Right atrium auricular region (tissue), 2 donors: ENCODE measurements at regions not wholly inside any gene's neighbourhood (a gene's known extent, or its start where the extent isn't known, plus 50 kb on each side); places are given as distances from the start of the nearest gene placed in this dataset.

Experiments
- DNase-seq: peaks from one replicate; pipeline ENCODE4 v3.0.0-alpha.2; 2019; ENCODE audit warnings: low spot score
- H3K27ac ChIP-seq, 2 donors: fragments of 200-600 bp; sonication (generic); 1 replicate in 1 of 2; 2 replicates in 1 of 2; pipeline ENCODE4 v1.5.1; 2016 to 2019
- H3K27me3 ChIP-seq, 2 donors: fragments of 200-600 bp; sonication (generic); one replicate each; pipeline versions ENCODE4 v1.5.1 to v1.6.0; 2017 to 2019
- H3K36me3 ChIP-seq: fragments of 200-600 bp; sonication (generic); one replicate; pipeline ENCODE4 v1.5.1; 2016
- H3K4me1 ChIP-seq, 2 donors: fragments of 200-600 bp; sonication (generic); one replicate each; pipeline versions ENCODE4 v1.5.1 to v1.6.0; 2017 to 2019
- H3K4me3 ChIP-seq, 2 donors: fragments of 200-600 bp; sonication (generic); 1 replicate in 1 of 2; 2 replicates in 1 of 2; pipeline ENCODE4 v1.5.1; 2017 to 2019; ENCODE audit warnings: mild to moderate bottlenecking in 1 of 2, moderate library complexity in 1 of 2
- H3K9me3 ChIP-seq, 2 donors: fragments of 200-600 bp; sonication (generic); one replicate each; pipeline ENCODE4 v1.5.1; 2019
- TF ChIP-seq, protein P1 (sequence below), 2 donors: fragments of 200-600 bp; sonication (generic); IDR thresholded peaks; one replicate each; pipeline ENCODE4 v1.5.1; 2019; ENCODE audit warnings: antibody characterized with exemption in 2 of 2

DNA sequence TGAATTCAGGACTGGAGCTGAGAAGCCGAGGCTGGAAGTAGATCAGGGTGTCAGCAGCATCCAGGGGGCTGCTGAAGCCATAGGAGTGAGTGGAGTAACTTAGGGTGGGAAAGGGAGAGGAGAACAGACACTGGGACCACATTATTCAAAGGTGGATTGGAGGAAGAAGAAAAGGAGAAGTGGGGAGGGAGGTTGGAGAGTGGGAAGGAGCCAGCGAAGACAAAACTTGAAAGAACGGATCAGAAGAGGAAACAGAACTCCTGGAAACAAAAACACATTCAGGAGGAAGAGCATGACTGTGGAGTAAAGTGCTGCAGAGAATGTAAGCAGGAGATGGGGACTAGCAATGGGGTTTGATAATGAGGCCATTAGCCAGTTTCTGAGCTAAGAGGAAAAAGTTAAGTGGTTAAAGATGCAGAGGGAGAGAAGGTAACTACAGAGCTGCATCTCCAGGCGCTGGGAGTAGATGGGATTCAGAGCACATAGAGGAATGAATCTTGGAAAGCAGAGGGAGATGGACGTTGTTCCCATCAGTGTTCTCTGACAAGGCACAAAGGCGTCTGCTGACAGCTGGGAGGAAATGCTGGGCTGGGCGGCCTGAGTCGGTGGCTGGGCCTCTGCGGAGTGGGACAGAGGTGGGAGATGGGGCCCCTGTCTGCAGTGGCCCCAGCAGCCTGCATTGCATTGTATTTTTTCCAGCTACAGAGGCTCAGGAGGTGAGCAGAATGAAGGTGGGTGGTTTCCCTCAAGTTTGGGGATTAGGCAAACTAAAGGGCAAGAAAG, 63.1 kb upstream of the LEP start:
- no peak for DNase-seq
- TF ChIP-seq, protein P1, sequence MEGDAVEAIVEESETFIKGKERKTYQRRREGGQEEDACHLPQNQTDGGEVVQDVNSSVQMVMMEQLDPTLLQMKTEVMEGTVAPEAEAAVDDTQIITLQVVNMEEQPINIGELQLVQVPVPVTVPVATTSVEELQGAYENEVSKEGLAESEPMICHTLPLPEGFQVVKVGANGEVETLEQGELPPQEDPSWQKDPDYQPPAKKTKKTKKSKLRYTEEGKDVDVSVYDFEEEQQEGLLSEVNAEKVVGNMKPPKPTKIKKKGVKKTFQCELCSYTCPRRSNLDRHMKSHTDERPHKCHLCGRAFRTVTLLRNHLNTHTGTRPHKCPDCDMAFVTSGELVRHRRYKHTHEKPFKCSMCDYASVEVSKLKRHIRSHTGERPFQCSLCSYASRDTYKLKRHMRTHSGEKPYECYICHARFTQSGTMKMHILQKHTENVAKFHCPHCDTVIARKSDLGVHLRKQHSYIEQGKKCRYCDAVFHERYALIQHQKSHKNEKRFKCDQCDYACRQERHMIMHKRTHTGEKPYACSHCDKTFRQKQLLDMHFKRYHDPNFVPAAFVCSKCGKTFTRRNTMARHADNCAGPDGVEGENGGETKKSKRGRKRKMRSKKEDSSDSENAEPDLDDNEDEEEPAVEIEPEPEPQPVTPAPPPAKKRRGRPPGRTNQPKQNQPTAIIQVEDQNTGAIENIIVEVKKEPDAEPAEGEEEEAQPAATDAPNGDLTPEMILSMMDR (IDR thresholded peaks at IDR 0.05) = no peak
- H3K4me3 ChIP-seq = no peak overlapping the region
- no peaks in the 10 kb centered on the region for H3K4me1 ChIP-seq
- H3K27ac ChIP-seq = no peak overlapping the region
- no peaks in the 10 kb centered on the region for H3K27me3 ChIP-seq
- H3K9me3 ChIP-seq = no peaks in the 10 kb centered on the region
- H3K36me3 ChIP-seq = no peaks in the 10 kb centered on the region

DNA sequence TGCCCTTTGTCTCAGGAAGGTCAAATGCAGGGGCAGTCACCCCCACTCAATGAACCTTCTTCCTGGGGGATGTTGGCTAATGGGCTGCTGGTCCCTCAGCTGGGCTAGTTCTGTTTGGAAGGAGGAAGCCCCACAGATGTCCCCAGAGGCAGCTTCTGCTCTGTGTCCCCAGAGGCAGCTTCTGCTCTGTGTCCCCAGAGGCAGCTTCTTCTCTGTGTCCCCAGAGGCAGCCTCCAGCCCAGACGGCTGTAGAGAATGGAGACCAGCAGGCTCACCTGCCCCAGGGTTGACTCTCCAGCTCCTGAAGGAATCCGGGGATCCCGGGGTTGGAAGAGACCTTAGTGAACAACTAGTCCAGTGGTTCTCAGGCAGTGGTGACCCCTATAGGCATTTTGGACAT, 62.5 kb upstream of the LEP start:
- Histone ChIP-seq H3K9me3 (no peaks in the 10 kb centered on the region), H3K27me3 (no peaks in the 10 kb centered on the region), H3K4me3 (no peak overlapping the region), H3K36me3 (no peaks in the 10 kb centered on the region), H3K4me1 (no peaks in the 10 kb centered on the region), H3K27ac (no peak overlapping the region)
- TF ChIP-seq, protein P1 (IDR thresholded peaks at IDR 0.05) = no peak
- DNase-seq = no peak

DNA sequence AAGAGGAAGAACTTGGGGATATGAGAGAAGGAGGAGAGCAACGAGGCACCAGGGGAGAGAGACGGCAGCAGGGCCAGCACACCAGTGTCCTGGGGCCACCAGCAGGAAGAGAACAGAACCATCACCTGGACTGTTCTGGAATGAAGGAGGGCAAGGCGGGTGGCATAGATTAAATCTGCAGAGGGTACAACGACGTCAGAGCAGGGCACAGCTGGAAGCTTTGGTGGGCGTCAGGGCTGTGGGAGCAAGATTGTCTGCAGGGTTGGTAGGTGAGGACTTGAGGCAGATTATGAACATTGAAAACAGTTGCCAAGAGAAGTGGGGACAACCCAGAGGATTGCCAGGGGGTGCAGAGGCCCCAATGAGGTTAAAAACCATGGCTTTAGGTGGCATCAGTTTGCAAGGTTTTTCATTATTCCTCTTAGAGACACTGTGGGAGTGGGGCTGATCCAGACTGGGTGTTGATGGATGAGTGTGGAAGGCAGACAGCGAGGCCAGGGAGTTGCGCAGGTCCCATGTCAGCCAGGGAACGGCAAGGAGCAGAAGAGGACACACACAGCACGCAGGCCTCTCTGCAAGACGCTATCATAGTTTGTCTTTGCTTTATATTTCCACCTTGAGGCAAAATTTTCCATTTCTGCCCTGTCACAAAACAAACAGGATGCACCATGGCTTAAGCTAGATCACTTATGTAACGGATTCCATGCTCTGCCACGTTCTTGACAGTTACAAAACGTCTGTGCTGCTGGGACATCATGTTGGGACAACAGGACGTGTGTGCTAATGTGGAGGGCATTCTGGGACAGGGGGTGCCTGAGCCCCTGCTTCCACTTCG, 52.5 kb upstream of the LEP start:
- Histone ChIP-seq H3K27ac (no peak overlapping the region), H3K4me3 (no peak overlapping the region)
- TF ChIP-seq, protein P1 (IDR thresholded peaks at IDR 0.05) = no peak

DNA sequence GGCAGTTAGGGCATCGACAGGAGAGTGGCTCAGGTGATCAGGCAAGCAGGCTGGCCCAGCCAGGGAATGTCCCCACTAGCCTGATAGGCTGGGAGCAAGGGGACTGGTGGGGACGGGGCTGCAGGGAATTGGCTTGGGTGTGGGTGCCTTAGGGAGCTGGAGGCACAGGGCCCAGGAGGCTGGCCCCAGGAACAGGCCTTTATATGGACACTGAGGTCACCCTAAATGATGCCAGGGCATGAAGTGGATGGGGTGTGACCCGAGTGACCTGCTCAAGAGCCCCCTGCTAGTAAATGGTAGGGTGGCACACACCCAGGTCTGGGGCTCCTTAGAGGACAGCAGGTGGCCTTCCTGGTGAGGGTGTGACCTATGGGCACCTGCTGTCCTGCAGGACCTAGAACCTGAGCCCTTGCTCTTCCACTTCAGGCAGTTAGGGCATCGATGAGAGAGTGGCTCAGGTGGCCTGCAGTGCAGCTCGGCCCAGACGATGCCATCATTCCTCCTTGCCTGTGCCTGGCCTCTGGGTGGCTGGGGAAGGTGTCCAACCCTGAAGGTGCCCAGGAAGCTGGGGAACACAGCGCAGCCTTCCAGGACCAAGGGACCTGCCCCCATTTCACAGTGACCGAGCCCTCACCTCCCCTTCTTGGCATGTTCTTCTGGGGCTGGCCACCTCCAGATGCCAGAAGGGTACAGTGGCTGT, 51.7 kb upstream of the LEP start:
- H3K9me3 ChIP-seq = peaks cover 0 to 10% of the 10 kb centered on the region in 2 donors
- H3K4me3 ChIP-seq = no peak overlapping the region
- no peaks in the 10 kb centered on the region for H3K4me1 ChIP-seq
- TF ChIP-seq, protein P1 (IDR thresholded peaks at IDR 0.05) = no peak
- no peak for DNase-seq
- no peaks in the 10 kb centered on the region for H3K36me3 ChIP-seq
- no peaks in the 10 kb centered on the region for H3K27me3 ChIP-seq
- H3K27ac ChIP-seq = no peak overlapping the region

More for the DNA sequence above, 52.5 kb upstream of the LEP start:
- no peaks in the 10 kb centered on the region for H3K36me3 ChIP-seq
- H3K27me3 ChIP-seq = no peaks in the 10 kb centered on the region
- H3K9me3 ChIP-seq = peaks cover 0 to 2% of the 10 kb centered on the region in 2 donors
- DNase-seq = no peak
- no peaks in the 10 kb centered on the region for H3K4me1 ChIP-seq

DNA sequence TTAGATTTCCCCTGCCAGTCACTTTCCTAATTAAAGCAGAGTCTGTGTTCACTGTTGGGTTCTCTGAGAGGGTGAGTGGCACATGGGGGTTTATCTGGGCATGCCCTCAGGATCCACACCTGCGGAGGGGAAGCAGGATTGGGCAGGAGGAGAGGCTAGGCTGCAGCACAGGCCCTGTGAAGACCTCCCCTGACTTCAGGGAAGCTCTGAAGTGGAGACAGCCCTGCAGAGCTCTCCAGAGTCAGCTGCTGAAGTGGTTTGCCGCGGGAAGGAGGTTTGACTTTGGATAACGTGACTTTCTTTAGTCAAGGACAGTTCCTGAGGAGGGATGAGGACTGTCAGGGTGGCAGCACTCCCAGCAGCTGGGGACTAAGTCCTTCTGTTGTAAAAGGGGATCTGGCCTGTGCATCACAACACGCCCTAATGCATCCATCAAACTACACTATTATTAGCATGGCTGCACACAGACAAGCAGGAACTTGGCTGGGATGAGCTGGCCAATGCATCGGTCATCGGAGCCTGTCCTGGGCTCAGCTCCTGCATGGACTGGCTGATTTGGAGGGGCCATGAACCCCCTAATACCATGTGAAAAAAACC, 50.9 kb upstream of the LEP start:
- H3K27ac ChIP-seq = no peak overlapping the region
- no peaks in the 10 kb centered on the region for H3K27me3 ChIP-seq
- H3K9me3 ChIP-seq = peaks cover 0 to 17% of the 10 kb centered on the region in 2 donors
- no peak overlapping the region for H3K4me3 ChIP-seq
- no peaks in the 10 kb centered on the region for H3K36me3 ChIP-seq
- no peak for DNase-seq
- no peaks in the 10 kb centered on the region for H3K4me1 ChIP-seq
- TF ChIP-seq, protein P1 (IDR thresholded peaks at IDR 0.05) = no peak
